Right lung (tissue), 2 donors: ENCODE measurements at regions not wholly inside any gene's neighbourhood (a gene's known extent, or its start where the extent isn't known, plus 50 kb on each side); places are given as distances from the start of the nearest gene placed in this dataset.

Experiments
- DNase-seq, 2 donors: peaks; one replicate each; pipeline ENCODE4 v3.0.0-alpha.2; 2013

- peak; percentile 17 to 34 for DNase-seq
Observed at GRCh38 chr2:83565181-83565580, 893.9 kb downstream of the SUCLG1 start.

GRCh38 chr2:83561592-83561991 is 897.5 kb downstream of the SUCLG1 start:
- DNase-seq = no peak

GRCh38 chr2:83536556-83536955 is 922.5 kb downstream of the SUCLG1 start:
- DNase-seq = no peak

GRCh38 chr2:83534416-83534815 is 924.7 kb downstream of the SUCLG1 start:
- no peak for DNase-seq

- DNase-seq = no peak
Observed at GRCh38 chr2:83531206-83531826, 927.8 kb downstream of the SUCLG1 start.

- no peak for DNase-seq
Observed at GRCh38 chr2:83528767-83529166, 930.3 kb downstream of the SUCLG1 start.

- no peak for DNase-seq
Observed at GRCh38 chr2:83522891-83523493, 936.1 kb downstream of the SUCLG1 start.

- DNase-seq = no peak
Observed at GRCh38 chr2:83517727-83518368, 941.2 kb downstream of the SUCLG1 start.

- no peak for DNase-seq
Observed at GRCh38 chr2:83516503-83516902, 942.6 kb downstream of the SUCLG1 start.

GRCh38 chr2:83487451-83487850 is 971.6 kb downstream of the SUCLG1 start:
- no peak for DNase-seq

- no peak for DNase-seq
Observed at GRCh38 chr2:83481436-83481835, 977.6 kb downstream of the SUCLG1 start.

GRCh38 chr2:83478037-83478436 is 981.0 kb downstream of the SUCLG1 start:
- no peak for DNase-seq

GRCh38 chr2:83475371-83475770 is 983.7 kb downstream of the SUCLG1 start:
- DNase-seq = no peak

- peak; percentile 7 to 14 for DNase-seq
Observed at GRCh38 chr2:83471655-83472054, 987.4 kb downstream of the SUCLG1 start.

GRCh38 chr2:83470928-83471327 is 988.2 kb downstream of the SUCLG1 start:
- DNase-seq = peak in 1 of 2 donors; percentile 1

GRCh38 chr2:83464444-83464843 is 994.6 kb downstream of the SUCLG1 start:
- DNase-seq = no peak

GRCh38 chr2:83462881-83463280 is 996.2 kb downstream of the SUCLG1 start:
- DNase-seq = no peak

- no peak for DNase-seq
Observed at GRCh38 chr2:83461135-83461534, 997.9 kb downstream of the SUCLG1 start.

- DNase-seq = no peak
Observed at GRCh38 chr2:83459456-83459855, 999.6 kb downstream of the SUCLG1 start.

- DNase-seq = no peak
Observed at GRCh38 chr2:83435989-83436388, 1023.1 kb downstream of the SUCLG1 start.

GRCh38 chr2:83420993-83421392 is 1038.1 kb downstream of the SUCLG1 start:
- no peak for DNase-seq

- DNase-seq = peak; percentile 1 to 3
Observed at GRCh38 chr2:83394134-83394904, 1064.8 kb downstream of the SUCLG1 start.

GRCh38 chr2:83388804-83389203 is 1070.3 kb downstream of the SUCLG1 start:
- DNase-seq = no peak
